HL-60 (cell line): ENCODE measurements at regions not wholly inside any gene's neighbourhood (a gene's known extent, or its start where the extent isn't known, plus 50 kb on each side); places are given as distances from the start of the nearest gene placed in this dataset.

Experiments used
- DNase-seq, 2 experiments: peaks; one replicate each; pipeline ENCODE4 v3.0.0-alpha.2; 2010 to 2020; ENCODE audit warnings: low read depth in 1 of 2, low spot score in 1 of 2
- H3K27ac ChIP-seq: fragments of 250-450 bp; sonication (Bioruptor Pico); replicated peaks from 2 replicates; pipeline ENCODE4 v1.5.1; 2020; ENCODE audit warnings: mild to moderate bottlenecking, moderate library complexity
- H3K27me3 ChIP-seq: fragments of 250-450 bp; sonication (Bioruptor Pico); 2 replicates; pipeline ENCODE4 v1.5.1; 2021; ENCODE audit warnings: mild to moderate bottlenecking, moderate library complexity; ENCODE audit not compliant: insufficient read depth, poor library complexity, severe bottlenecking
- H3K4me3 ChIP-seq: replicated peaks from 2 replicates; pipeline ENCODE4 v1.5.1; 2011; ENCODE audit warnings: mild to moderate bottlenecking, control low read depth, low read length; ENCODE audit not compliant: insufficient read depth
- CTCF ChIP-seq: IDR thresholded peaks from one replicate; pipeline ENCODE4 v1.5.1; 2011; ENCODE audit warnings: low read length, control low read depth, inconsistent platforms; ENCODE audit not compliant: insufficient read depth
- GABPA ChIP-seq: IDR thresholded peaks from 2 replicates; pipeline ENCODE4 v1.6.1; 2012; ENCODE audit warnings: low read depth
- POLR2AphosphoS5 ChIP-seq: IDR thresholded peaks from 2 replicates; pipeline ENCODE4 v1.6.1; 2012; ENCODE audit warnings: low read depth
- REST ChIP-seq: IDR thresholded peaks from 2 replicates; pipeline ENCODE4 v1.6.1; 2012; ENCODE audit warnings: low read depth; ENCODE audit not compliant: insufficient replicate concordance
- SPI1 ChIP-seq: IDR thresholded peaks from 2 replicates; pipeline ENCODE4 v1.6.1; 2012; ENCODE audit warnings: low read depth, mild to moderate bottlenecking, borderline replicate concordance

- Histone ChIP-seq H3K4me3 (no peak overlapping the region), H3K27ac (no peak overlapping the region), H3K27me3 (no peaks in the 10 kb centered on the region)
- no peak for DNase-seq
- TF ChIP-seq SPI1 (no peak), REST (no peak), GABPA (no peak), CTCF (no peak), POLR2AphosphoS5 (no peak)
These were observed 320.2 kb downstream of the MAP2K6 start for GRCh38 chr17:69734656-69735055.

- no peak overlapping the region for H3K4me3 ChIP-seq
- TF ChIP-seq SPI1 (no peak), CTCF (no peak), REST (no peak)
- H3K27me3 ChIP-seq, result no peaks in the 10 kb centered on the region
- no peak for DNase-seq
- no peak overlapping the region for H3K27ac ChIP-seq
These were observed 320.8 kb downstream of the MAP2K6 start for GRCh38 chr17:69735285-69735684.

GRCh38 chr17:69743091-69743490, 328.6 kb downstream of the MAP2K6 start:
- H3K27me3 ChIP-seq, result no peaks in the 10 kb centered on the region
- no peak overlapping the region for H3K4me3 ChIP-seq
- no peak for DNase-seq
- TF ChIP-seq GABPA (no peak), CTCF (no peak), SPI1 (no peak), REST (no peak), POLR2AphosphoS5 (no peak)
- no peak overlapping the region for H3K27ac ChIP-seq
